Pancreas (tissue), 10 donors: ENCODE measurements at regions not wholly inside any gene's neighbourhood (a gene's known extent, or its start where the extent isn't known, plus 50 kb on each side); places are given as distances from the start of the nearest gene placed in this dataset.

ENCODE experiments used
- ATAC-seq, 4 donors: fragments of 200-7000 bp; cut with Tn5 transposase; one replicate each; pipeline versions ENCODE4 v1.8.0 to v1.9.1; 2020; ENCODE audit warnings: mild to moderate bottlenecking in 4 of 4, moderate library complexity in 4 of 4
- DNase-seq, 6 donors: peaks; one replicate each; pipeline ENCODE4 v3.0.0-alpha.2; 2020
- FAIRE-seq: peaks from 2 replicates; lab custom pipeline; 2012; peaks lifted over from hg19 to GRCh38; lab: Jason Lieb, UNC
- H3K27ac ChIP-seq, 4 donors: fragments of 200-600 bp; sonication (generic); 1 replicate in 3 of 4; 2 replicates in 1 of 4; pipeline versions ENCODE4 v1.5.0 to v1.8.0; 2020
- H3K27me3 ChIP-seq, 4 donors: fragments of 200-600 bp; one replicate each; pipeline ENCODE4 v1.8.0; 2021
- H3K36me3 ChIP-seq, 3 donors: fragments of 200-600 bp; sonication (generic) in 1 of 3; one replicate each; pipeline versions ENCODE4 v1.5.0 to v1.8.0; 2020 to 2021
- H3K4me1 ChIP-seq, 3 donors: fragments of 200-600 bp; one replicate each; pipeline ENCODE4 v1.8.0; 2021
- H3K4me3 ChIP-seq, 4 donors: fragments of 200-600 bp; sonication (generic) in 2 of 4; one replicate each; pipeline versions ENCODE4 v1.5.0 to v1.8.0; 2020 to 2021
- H3K9me3 ChIP-seq, 4 donors: fragments of 200-600 bp; one replicate each; pipeline ENCODE4 v1.8.0; 2021
- CTCF ChIP-seq, 4 donors: fragments of 200-600 bp; sonication (generic) in 3 of 4; IDR thresholded peaks; one replicate each; pipeline versions ENCODE4 v1.5.0 to v1.8.0; 2021; ENCODE audit warnings: antibody characterized with exemption in 4 of 4
- WGBS, 2 donors: extraction: QIAGEN DNeasy Blood & Tissue Kit; methylation state at CpG; one replicate each; pipeline ENCODE4 v1.1.7; 2013; 5-methylcytosine and 5-hydroxymethylcytosine counted together
- intact Hi-C, 3 donors: fragments of 100-400 bp; cut with DNase I; formaldehyde crosslinking; loops; one replicate each; pipeline versions ENCODE4 v1.11.1 to v1.14.2; 2022
- donor health status: healthy with polysubstance abuse.
- donor health status: DM: no; HTN: no; CAD: no; lungs with moderate emphysema.
- donor health status: DM: no; HTN: no; CAD: no.
- donor health status: control.
- donor health status: control.
- donor health status: Bipolar disorder and iron deficiency.
- donor health status: DM: yes; HTN: yes; CAD: no.
- donor health status: DM: no; HTN: no; CAD: no.
- donor health status: DM: no; HTN: no; CAD: no.
- donor health status: DM: yes; HTN: yes; CAD: no.

GRCh38 chr17:33664116-33664840, 371.2 kb upstream of the ASIC2 start:
- no peak for ATAC-seq
- H3K27ac ChIP-seq: no peak overlapping the region
- no peak for TF ChIP-seq CTCF (IDR thresholded peaks at IDR 0.05)
- 56 to 68% methylated on average over 8 of the region's 8 CpGs for WGBS, 2 donors
- intact Hi-C loops: no loop called here
- H3K4me1 ChIP-seq: no peaks in the 10 kb centered on the region
- no peaks in the 10 kb centered on the region for H3K9me3 ChIP-seq
- H3K36me3 ChIP-seq: no peaks in the 10 kb centered on the region
- no peak for DNase-seq
- H3K27me3 ChIP-seq: no peaks in the 10 kb centered on the region
- H3K4me3 ChIP-seq: no peak overlapping the region
- FAIRE-seq: no peak

GRCh38 chr17:33667052-33667509, 374.0 kb upstream of the ASIC2 start:
- intact Hi-C loops: no loop called here
- Histone ChIP-seq H3K4me1 (no peaks in the 10 kb centered on the region), H3K36me3 (no peaks in the 10 kb centered on the region), H3K4me3 (no peak overlapping the region), H3K9me3 (no peaks in the 10 kb centered on the region), H3K27ac (no peak overlapping the region), H3K27me3 (no peaks in the 10 kb centered on the region)
- FAIRE-seq (no peak), DNase-seq (no peak), ATAC-seq (no peak)
- no peak for TF ChIP-seq CTCF (IDR thresholded peaks at IDR 0.05)
- WGBS, 2 donors: 63 to 68% methylated on average over 12 of the region's 12 CpGs

GRCh38 chr17:33667671-33668070, 374.6 kb upstream of the ASIC2 start:
- Histone ChIP-seq H3K4me3 (no peak overlapping the region), H3K27me3 (no peaks in the 10 kb centered on the region), H3K9me3 (no peaks in the 10 kb centered on the region), H3K36me3 (no peaks in the 10 kb centered on the region), H3K27ac (no peak overlapping the region), H3K4me1 (no peaks in the 10 kb centered on the region)
- FAIRE-seq: no peak
- no peak for TF ChIP-seq CTCF (IDR thresholded peaks at IDR 0.05)
- WGBS, 2 donors: 53 to 63% methylated on average over 4 of the region's 4 CpGs
- no peak for DNase-seq
- intact Hi-C loops: no loop called here
- ATAC-seq: no peak

GRCh38 chr17:33668516-33668915, 375.4 kb upstream of the ASIC2 start:
- Histone ChIP-seq H3K27ac (no peak overlapping the region), H3K9me3 (no peaks in the 10 kb centered on the region), H3K4me1 (no peaks in the 10 kb centered on the region), H3K4me3 (no peak overlapping the region), H3K27me3 (no peaks in the 10 kb centered on the region), H3K36me3 (no peaks in the 10 kb centered on the region)
- 81 to 87% methylated on average over 3 of the region's 3 CpGs for WGBS, 2 donors
- no peak for FAIRE-seq
- TF ChIP-seq CTCF (IDR thresholded peaks at IDR 0.05): no peak
- no peak for DNase-seq
- intact Hi-C loops: no loop called here
- ATAC-seq: no peak

- Histone ChIP-seq H3K9me3 (no peaks in the 10 kb centered on the region), H3K27ac (no peak overlapping the region), H3K4me1 (no peaks in the 10 kb centered on the region), H3K4me3 (no peak overlapping the region), H3K27me3 (no peaks in the 10 kb centered on the region), H3K36me3 (no peaks in the 10 kb centered on the region)
- intact Hi-C loops: no loop called here
- ATAC-seq (no peak), DNase-seq (no peak), FAIRE-seq (no peak)
- TF ChIP-seq CTCF (IDR thresholded peaks at IDR 0.05): no peak
- 64 to 70% methylated on average over 5 of the region's 5 CpGs for WGBS, 2 donors
Measured at GRCh38 chr17:33671491-33671890, 378.4 kb upstream of the ASIC2 start.
